H1 (cell line): ENCODE measurements at regions not wholly inside any gene's neighbourhood (a gene's known extent, or its start where the extent isn't known, plus 50 kb on each side); places are given as distances from the start of the nearest gene placed in this dataset.

Experiments used
- ASH2L ChIP-seq: fragments of 200-600, 300-600 bp; sonication (generic); IDR thresholded peaks from one replicate; pipeline ENCODE4 v1.7.1; 2017; ENCODE audit warnings: low read length
- CTBP2 ChIP-seq: IDR thresholded peaks from 2 replicates; pipeline ENCODE4 v1.7.0; 2011; ENCODE audit warnings: borderline replicate concordance, mild to moderate bottlenecking, moderate library complexity, mixed read lengths, low read length; ENCODE audit not compliant: insufficient read depth, insufficient read length
- NANOG ChIP-seq: IDR thresholded peaks from 2 replicates; pipeline ENCODE4 v1.6.1; 2011; ENCODE audit warnings: low read length, low read depth, mild to moderate bottlenecking, inconsistent platforms; ENCODE audit not compliant: insufficient read depth, poor library complexity, severe bottlenecking
- SUZ12 ChIP-seq: fragments of 200-600 bp; sonication (generic); IDR thresholded peaks from 2 replicates; pipeline ENCODE4 v1.6.1; 2012; ENCODE audit warnings: mild to moderate bottlenecking, inconsistent platforms, low read length, moderate library complexity, mixed read lengths

DNA sequence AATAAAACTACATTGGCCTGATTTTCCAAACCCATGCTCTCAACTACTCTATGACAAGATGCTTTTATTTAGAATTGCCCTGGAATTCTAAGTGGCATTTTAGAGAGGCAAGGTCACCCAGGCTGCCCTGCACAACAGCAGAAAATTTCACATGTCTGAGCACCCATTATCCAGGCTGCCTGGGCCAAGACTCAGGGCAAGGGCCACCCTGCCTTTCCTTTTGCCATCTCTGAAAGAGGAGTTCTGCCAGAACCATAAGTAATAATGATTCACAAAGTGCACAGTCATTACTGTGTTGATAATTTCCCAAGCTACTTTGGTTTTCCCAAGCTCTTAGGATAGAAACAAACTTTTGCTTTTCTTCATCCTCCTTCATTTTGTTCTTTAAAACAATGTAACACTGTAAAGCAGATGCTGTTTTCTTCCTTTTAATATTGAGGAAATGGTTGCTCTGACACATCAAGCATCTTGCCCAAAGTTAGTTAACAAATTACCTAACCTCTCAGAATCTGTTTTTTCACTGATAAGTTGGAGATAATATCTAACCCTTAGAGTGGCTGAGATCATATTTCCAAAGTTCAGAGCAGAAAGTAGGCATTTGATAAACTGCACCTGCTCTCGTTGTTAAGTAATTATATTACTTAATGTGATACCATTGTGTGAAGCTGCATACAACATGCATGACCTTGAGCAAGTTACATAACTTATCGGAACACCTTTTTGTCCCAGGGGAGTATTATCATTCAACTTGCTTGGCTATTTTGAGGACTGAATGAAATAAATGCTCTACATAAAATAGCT lies 325.6 kb downstream of the PRELID2 start (continued):
- no peak for TF ChIP-seq SUZ12
- TF ChIP-seq ASH2L = no peak
- no peak for TF ChIP-seq NANOG
- TF ChIP-seq CTBP2 = no peak
- TF ChIP-seq, all 59 proteins: peak for 0
